HG03108 (cell line): ENCODE measurements at regions not wholly inside any gene's neighbourhood (a gene's known extent, or its start where the extent isn't known, plus 50 kb on each side); places are given as distances from the start of the nearest gene placed in this dataset.

Experiments used
- ATAC-seq: cut with Tn5 transposase; IDR thresholded peaks from one replicate; pipeline ENCODE4 v1.9.1; 2021; ENCODE audit warnings: moderate library complexity; ENCODE audit not compliant: unreplicated experiment

DNA sequence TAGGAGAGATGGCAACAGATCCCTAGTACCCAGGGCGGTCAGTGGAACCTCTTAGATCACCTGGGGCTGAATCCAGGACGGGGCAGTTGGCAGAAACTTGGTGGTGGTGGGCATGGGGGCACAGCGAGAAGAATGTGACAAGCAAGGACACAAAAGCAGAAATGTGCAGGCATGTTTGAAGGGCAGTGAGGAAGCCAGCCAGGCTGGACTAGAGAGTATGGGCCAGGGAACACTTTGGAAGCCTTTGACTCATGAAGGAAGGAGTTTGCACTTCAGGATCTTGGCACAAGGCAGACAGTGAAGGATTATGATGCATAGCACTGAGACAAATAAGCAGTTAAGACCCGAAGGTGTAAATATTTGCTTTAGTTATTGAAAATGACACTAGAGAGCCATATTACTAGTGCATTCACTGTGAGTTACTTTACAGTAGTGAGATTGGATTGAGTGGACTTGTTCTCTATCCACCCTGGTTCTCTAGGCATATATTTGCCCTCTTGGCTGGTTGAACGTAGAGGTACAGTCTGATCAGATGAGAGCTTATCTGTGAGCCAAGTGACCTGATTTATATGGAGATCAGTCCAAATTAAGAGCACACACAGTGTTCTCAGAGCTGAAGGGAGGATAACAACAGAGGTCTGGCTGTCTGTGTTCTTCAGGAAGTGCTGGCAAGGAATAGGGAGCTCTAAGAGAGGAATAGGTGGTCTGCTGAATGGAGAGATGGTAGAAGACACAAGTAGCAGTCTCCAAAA is 210.4 kb downstream of the SNX19 start:
- no peak for ATAC-seq

DNA sequence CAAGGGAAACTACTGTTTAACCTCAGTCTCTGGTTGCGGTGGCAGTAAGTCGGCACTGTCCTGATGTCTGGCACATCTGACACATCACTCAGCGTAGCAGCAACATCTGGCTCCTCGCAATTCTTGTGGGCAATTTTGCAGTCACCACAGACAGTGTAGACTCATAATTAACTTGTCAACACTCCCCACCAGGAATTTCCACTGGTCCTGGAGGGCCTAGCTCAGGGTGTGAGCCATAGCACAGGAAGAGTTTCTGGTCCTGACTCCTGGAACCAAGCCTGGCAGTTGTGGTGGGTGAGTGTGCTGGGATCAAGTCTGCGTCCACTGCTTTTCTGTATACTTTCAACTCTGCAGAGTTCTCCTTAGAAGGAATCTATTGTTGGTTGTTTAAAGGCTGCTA is 209.7 kb downstream of the SNX19 start:
- ATAC-seq: no peak

DNA sequence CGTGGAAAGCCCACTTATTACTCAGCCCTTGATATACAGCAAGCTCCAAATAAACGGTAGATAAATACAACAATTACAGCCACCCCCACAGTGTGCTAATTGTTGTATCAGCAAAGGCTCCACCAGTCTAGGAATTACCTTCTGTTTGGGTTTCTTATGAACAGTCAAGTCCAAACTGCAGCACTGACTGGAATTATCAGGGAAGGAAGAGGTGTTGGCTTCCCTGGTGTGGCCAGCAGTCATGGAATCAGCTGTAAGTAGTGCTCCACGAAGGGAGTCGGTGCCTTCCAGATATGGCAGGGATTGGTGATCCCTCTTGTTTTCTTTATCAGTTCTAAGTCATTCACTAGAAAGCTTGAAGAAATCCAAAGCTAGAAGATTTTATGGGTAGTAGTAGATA is 209.1 kb downstream of the SNX19 start:
- no peak for ATAC-seq

DNA sequence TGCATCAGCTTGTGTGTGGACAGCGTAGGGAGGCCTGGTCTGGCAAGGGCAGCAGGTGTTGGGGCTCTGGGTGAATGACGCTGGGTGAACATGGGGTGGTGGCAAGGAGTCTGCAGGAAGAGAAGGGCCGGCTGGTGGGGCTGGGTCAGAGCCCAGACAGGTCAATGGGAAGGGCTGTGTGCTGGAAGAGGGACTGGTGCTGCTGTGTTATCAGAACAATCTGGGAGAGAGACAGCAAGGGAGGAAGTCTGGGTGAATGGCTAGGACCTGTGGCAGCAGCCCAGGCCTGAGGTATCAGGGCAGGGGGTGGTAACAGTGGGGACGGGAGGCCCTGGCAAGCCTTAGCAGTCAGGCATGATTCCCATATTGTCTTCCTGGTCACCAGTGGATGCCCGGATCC is 206.7 kb downstream of the SNX19 start:
- no peak for ATAC-seq

DNA sequence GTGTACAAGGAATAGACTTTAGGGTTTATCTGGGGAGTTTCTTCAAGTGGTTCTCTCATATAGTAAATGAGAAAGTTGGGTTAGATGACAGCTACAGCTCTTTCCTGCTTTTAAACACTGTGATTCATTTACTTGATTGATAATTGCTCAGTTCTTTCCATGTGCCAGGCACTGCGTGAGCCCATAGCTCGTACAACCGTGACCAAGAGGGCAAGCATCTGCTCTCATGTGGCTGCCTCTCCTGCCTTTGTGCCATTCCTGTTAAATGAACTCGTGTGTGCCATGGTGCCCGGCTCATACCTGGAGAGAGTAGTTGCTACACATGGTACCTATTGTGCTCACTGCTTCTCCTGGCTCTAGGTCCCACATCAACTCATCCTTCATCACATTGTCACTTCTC is 206.3 kb downstream of the SNX19 start:
- ATAC-seq: no peak

DNA sequence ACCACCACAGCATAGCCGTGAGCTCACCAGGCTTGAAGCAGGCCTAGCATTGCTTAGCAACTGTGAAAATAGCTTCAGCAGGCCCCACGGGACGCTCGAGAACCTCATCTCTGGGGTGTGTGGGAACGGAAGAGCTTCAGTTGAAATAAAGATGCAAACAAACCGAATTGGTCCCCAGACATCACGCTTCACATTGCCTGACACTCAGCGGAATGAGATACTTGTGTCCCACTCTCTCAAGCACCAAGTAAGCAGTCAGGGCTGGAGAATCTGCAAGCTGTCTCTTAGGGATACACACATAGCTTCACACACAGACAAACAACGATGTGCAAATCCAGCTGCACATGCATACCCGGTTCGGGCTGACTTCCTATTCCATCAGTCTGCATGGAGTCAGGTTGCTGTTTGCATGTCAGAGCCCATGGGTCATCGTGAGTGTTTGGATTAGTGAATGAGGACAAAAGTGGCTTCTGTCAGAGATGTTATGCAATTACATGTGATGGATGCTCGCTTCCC is 205.7 kb downstream of the SNX19 start:
- no peak for ATAC-seq

DNA sequence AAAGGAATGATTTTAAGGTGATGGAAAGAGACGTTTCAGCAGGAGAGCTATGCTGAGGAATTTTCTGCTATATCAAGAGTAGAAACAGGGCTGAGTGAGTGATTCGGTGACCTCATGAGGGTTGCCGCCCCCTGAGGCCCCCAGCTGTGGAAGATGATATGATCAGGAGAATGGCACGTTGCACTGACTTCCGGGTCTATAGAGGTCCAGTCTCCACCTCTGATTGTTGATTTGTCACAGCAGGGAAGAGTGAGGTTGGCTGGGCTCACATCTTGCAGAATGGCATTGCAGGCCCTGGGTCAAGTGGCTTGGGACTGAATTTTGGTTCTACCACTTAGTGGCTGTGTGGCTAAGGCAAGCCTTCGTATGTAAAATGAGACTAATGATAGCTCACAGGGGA is 205.1 kb downstream of the SNX19 start:
- no peak for ATAC-seq

DNA sequence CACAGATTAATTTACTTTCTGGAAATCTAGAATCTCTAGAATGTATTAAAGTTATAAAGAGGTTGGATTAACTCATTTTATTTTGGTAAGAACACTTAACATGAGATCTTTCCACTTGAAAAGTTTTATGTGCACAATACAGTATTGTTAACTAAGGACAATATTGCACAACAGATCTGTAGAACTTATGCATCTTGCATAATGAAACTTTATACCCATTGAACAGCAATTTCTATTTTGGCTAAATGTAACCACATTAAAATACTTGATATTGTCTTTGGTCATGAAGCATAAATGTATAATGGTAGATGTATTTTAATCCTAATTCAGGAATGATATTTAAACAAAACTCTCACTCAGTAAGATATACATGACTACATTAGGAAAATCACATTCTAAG is 203.8 kb downstream of the SNX19 start:
- no peak for ATAC-seq

DNA sequence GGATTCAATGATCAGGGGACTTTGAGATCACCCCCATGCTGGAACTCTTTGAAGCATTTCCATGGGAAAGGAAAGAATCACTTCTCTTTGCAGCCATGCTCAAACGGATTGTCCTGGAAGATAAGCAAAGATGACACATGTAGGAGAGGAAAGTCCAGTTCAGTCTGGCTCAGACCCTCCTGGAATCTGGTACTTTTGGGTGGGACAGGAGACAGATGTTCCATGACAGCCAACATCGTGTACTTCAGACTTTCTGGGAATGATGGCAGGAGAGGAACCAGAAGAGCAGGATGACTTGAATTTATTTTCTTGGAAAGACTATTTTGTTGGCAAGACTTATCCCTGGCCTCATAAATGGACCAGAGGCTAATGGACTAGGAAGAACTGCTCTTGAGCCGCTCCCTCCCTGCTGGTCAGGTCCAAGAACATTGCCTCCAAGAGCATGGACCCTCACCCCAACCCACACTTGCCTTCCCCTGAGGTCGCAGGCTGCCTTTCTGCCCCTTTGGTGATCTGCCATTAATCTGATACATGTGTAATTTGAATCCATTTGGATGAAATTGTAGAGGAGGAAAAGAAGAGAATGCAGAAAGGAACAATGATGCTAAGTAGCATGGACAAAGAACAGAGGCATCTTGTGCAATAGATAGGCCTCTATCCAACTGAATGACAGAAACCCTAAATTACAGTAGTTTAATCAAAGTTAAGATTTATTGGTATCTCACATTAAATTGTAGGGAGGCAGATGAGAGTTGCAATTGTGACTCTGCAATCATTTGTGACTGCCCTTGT is 201.0 kb downstream of the SNX19 start:
- ATAC-seq: no peak

DNA sequence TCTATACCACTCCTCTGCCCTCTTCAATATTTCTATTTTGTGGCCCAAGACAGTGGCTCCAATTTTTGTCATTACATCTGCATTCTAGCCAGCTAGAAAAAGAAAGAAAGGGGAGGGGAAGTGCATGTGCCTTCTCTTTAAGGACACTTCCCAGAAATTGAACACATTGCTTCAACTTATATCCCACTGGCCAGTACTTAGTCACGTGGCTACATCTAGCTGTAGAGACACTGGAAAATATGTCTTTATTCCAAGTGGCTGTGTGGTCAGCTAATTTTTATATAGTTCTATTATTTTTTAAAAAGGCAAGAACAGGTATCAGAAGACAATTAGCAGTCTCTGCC is 200.4 kb downstream of the SNX19 start:
- ATAC-seq: no peak

DNA sequence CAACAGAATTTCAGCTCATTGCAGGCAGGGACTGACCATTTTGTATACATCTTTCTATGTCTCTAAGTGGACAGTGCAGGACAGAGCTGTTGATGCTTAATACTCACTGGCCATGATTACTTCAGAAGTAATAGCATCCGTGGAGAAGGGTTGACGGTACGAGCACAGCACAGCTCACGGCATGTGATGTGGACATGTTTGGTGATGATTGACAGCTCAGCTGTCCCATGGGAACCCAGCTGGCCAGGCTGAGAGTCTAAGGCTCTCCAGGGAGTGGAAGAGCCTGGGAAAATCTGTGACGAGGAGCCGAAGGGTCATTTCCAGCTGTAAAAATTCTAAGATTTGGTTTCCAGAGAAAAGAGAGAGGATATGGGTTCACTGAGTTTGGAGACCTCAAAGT is 198.2 kb downstream of the SNX19 start:
- no peak for ATAC-seq

DNA sequence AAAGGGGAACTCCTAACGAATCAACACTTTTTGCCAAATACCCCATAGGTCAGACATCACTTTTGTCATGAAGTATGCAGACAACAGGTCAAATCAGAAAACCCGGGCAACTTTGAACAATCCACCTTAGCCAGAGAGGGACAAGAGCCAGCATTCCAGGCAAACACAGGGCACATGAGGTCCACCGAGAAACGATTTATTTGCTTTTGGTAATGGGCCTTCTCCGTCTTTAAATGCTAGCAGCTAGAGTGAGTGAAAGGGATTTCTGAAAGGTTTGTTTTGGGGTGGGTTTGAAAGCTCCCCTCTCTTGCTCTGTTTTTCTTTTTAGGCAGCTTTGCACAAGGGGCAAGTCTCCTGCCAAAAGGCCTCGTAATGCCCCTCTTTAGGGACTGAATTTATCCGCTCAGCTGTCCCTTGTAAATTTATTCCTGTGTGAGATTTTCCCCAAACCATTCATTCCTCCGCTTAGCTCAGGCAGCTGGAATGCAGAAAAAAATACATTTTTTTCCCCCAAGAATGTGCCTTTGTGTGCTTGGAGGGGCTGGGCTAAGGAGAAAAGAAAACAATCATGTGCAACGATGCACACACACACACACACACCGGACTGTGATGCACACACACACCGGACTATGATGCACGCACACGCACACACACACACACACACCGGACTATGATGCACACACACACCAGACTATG is 196.9 kb downstream of the SNX19 start:
- no peak for ATAC-seq

DNA sequence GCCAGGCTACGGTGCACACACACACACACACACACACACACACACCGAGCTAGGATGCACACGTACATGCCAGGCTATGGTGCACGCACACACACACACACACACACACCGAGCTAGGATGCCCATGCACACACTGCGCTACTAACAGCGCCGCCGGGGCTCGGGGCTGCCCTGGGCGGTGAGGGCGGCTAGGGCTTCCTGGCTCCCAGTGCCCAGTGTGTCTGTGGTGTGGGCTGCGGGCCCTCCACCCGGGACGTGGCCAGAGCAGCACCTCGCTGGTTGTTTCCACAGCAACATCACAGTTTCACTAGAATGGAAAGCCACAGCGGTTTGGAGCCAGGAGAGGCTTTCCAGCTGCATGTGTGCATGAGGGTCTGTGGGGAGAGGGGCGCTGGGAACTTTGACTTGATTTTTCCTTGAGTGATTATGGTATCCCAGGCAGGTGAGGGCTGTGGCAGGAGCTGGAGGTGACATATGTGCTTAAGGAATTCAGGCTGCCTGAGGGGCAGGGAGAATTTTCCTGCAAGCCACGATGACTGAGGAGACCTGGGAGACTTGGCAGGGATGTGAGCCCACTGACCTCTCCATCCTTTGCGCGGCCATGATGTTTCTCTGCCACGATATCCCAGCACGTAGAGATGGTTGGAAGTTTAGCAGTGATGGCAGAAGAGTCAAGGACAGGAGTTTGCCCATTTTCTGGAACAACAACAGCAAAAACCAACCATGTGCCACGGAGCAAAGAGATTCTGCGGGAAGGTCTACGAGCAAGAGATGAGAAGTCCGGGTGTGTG is 195.9 kb downstream of the SNX19 start:
- ATAC-seq: no peak

DNA sequence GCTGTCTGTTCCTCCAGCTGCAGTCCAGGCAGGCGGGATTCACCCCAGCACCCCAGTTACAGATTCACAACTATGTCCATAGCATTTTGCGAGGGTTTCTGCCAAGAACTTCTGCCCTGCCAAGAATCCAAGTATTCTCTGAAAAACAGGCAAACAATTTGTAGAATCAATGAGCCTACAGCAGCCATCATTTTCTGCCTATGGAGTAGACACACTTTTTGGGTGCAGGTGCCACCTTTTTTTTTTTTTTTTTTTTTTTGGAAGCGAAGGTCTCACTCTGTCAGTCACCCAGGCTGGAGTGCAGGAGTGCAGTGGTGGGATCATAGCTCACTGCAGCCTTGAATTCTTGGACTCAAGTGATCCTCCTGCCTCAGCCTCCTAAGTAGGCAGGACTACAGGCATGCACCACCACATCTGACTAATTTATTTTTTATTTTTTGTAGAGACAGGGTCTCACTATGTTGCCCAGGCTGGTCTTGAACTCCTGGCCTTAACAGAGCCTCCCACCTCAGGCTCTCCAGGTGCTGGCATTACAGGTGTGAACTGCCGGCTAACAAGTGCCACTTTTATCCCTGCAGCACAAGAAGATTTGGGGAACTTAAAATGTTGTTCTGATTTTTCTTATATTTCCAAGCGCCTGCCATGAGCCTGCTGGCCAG is 195.1 kb downstream of the SNX19 start:
- no peak for ATAC-seq

DNA sequence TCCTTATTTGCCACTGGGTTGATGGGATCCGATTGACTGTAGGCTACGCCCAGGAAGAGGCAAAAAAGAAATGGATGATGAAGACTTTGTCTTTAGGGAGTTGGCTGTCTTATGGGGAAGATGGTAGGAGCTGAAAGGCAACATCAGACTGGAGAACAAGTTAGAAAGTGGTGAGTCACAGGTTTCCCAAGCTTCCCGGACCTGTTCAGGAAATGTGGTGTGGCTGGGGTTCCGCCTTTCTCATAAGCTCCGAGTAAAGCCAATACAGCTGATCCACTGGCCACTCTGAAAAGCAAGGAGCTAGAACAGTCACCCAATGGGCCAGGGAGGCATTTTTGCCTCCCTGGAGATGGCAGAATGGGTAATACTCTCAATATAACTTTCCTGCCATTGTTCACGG is 194.5 kb downstream of the SNX19 start:
- ATAC-seq: no peak

DNA sequence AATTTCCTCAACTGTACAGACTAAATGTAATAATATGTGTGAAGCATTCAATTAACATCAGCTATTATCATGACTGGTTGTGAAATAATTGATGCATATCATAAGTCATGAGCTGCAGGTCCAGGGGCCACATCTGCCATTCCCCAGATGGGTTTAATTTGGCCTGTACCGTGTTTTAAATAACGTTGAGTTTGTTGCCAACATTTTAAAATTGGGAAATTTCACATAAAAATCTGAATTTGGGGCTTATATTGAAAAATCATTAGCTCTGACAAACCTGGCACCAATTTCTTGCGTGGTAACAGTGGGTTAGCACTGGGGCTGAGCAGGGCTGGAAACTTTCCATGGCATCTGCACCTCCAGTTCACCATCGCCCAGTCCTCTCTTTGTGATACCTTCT is 193.9 kb downstream of the SNX19 start:
- no peak for ATAC-seq

DNA sequence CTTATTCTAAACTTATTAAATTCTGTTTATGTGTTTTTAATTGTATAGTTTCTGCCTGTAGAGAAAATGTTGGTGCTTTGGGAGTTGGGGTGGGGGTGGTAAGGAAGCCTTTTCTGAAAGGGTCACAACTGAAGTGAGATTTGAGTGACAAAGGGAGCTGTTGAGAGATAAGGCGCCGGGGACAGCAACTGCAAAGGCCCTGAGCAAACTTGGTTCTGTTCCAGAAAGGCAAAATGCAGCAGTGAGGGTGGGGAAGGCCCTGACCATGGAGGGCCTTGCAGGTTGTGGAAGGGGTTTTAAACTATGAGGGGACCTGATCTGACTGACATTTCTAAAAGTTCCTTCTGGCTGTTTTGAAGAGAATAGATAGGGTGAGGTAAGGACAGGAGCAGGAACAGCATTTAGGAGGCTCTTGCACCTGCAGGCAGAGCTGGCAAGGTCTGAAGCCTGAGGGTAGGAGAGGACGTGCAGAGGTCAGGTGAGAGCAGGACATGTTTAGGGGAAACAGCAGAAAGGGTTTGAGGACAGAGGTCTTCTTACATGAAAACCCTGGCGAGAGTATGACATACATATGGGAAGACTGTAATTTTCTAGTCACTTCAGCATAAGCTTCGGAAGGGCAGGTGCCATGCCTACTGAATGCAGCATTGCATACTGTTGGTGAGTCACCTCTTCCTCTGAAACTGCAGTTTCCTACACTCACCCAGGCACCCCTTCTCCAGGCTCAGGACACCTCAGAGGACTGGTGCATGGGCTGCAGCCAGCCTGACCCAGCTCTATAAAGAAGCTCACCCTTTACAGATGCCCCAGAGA is 190.7 kb downstream of the SNX19 start:
- no peak for ATAC-seq

DNA sequence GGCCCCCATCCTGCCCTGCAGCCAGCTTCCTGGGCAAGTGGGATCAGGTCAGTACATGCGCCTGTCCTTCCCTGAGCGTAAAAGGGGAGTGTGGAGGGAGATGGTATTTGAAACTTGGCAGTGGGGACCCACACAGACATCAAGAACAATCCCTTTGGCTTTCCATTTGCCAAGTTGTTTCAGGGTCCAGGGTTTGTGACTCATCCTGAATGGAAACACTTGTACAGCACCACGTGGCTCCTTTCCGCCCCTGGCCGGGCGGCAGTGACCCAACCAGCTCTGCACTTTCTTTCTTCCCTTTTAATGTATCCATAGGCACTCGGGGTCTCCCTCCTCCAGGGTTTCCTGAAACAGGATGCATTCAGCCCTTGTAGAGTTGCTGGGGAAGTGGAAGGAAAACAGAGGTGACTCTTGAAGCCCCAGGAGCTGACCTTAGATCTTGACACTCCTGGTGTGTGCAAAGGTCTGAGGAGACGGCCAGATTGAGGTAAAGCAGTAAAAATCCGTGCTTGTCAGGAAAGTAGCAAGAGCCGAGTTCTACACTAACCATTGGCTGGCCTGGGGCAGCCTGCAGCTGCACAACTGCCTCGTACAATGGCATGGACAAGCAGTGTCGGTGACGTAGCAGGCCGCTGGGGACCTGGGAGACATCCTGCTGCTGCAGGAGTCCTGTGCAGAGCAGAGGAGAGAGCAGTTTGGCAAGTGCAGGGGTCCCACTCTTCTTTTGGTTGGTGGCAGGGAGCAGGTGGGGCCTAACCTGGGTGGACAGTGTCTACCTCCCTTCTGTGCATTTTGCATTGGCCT is 189.8 kb downstream of the SNX19 start:
- ATAC-seq: no peak
